Liver (tissue), 8 donors: ENCODE measurements at regions not wholly inside any gene's neighbourhood (a gene's known extent, or its start where the extent isn't known, plus 50 kb on each side); places are given as distances from the start of the nearest gene placed in this dataset.

Experiments
- DNase-seq: peaks from one replicate; pipeline ENCODE4 v3.0.0-alpha.2; 2017; ENCODE audit warnings: low spot score
- H3K27ac ChIP-seq, 2 donors: one replicate each; pipeline ENCODE4 v1.7.0; 2013; ENCODE audit warnings: inconsistent platforms in 2 of 2, low read length in 2 of 2, control low read depth in 1 of 2, low read depth in 1 of 2, mild to moderate bottlenecking in 1 of 2
- H3K27me3 ChIP-seq, 4 donors: one replicate each; pipeline versions ENCODE4 v1.6.1 to v1.7.0; 2013; ENCODE audit warnings: low read length in 3 of 4, inconsistent platforms in 1 of 4, mild to moderate bottlenecking in 1 of 4, moderate library complexity in 1 of 4; ENCODE audit not compliant: control insufficient read depth in 4 of 4, insufficient read depth in 4 of 4
- H3K36me3 ChIP-seq, 4 donors: one replicate each; pipeline versions ENCODE4 v1.6.1 to v1.7.0; 2013; ENCODE audit warnings: low read length in 3 of 4, mild to moderate bottlenecking in 3 of 4, low read depth in 1 of 4, moderate library complexity in 1 of 4; ENCODE audit not compliant: control insufficient read depth in 4 of 4, insufficient read depth in 3 of 4
- H3K4me1 ChIP-seq, 4 donors: one replicate each; pipeline versions ENCODE4 v1.6.1 to v1.7.0; 2013; ENCODE audit warnings: low read length in 3 of 4, mild to moderate bottlenecking in 3 of 4, moderate library complexity in 1 of 4; ENCODE audit not compliant: control insufficient read depth in 4 of 4, insufficient read depth in 4 of 4
- H3K4me3 ChIP-seq, 3 donors: one replicate each; pipeline versions ENCODE4 v1.6.1 to v1.7.0; 2013; ENCODE audit warnings: low read length in 3 of 3, control low read depth in 1 of 3, low read depth in 1 of 3, mild to moderate bottlenecking in 1 of 3
- H3K9ac ChIP-seq, 2 donors: one replicate each; pipeline ENCODE4 v1.7.0; 2013; ENCODE audit warnings: low read length in 2 of 2, mild to moderate bottlenecking in 2 of 2, moderate library complexity in 2 of 2, control low read depth in 1 of 2, low read depth in 1 of 2
- H3K9me3 ChIP-seq, 4 donors: one replicate each; pipeline versions ENCODE4 v1.6.1 to v1.7.0; 2013; ENCODE audit warnings: low read length in 3 of 4; ENCODE audit not compliant: control insufficient read depth in 4 of 4
- CTCF ChIP-seq: fragments of 150-350 bp; IDR thresholded peaks from 2 replicates; pipeline ENCODE4 v1.5.1; 2017; ENCODE audit warnings: improper control_type of control experiment, low read depth, low read length; ENCODE audit not compliant: missing input control
- EGR1 ChIP-seq, 2 donors: IDR thresholded peaks; 2 replicates each; pipeline ENCODE4 v1.6.1; 2016 to 2018; ENCODE audit warnings: antibody characterized with exemption in 2 of 2, low read depth in 2 of 2
- FOXA1 ChIP-seq: IDR thresholded peaks from 2 replicates; pipeline ENCODE4 v1.6.1; 2016; ENCODE audit warnings: antibody characterized with exemption
- FOXA2 ChIP-seq: IDR thresholded peaks from 2 replicates; pipeline ENCODE4 v1.6.1; 2016; ENCODE audit warnings: antibody characterized with exemption
- HNF4G ChIP-seq: IDR thresholded peaks from 2 replicates; pipeline ENCODE4 v1.6.1; 2016; ENCODE audit warnings: antibody characterized with exemption
- JUND ChIP-seq, 2 donors: IDR thresholded peaks; 2 replicates each; pipeline ENCODE4 v1.6.1; 2016; ENCODE audit warnings: antibody characterized with exemption in 2 of 2
- NR2F2 ChIP-seq: IDR thresholded peaks from 2 replicates; pipeline ENCODE4 v1.6.1; 2016; ENCODE audit warnings: antibody characterized with exemption
- RAD21 ChIP-seq, 2 donors: IDR thresholded peaks; 2 replicates each; pipeline ENCODE4 v1.6.1; 2016; ENCODE audit warnings: antibody characterized with exemption in 2 of 2, mild to moderate bottlenecking in 2 of 2
- RXRA ChIP-seq, 2 donors: IDR thresholded peaks; 2 replicates each; pipeline ENCODE4 v1.6.1; 2017 to 2018; ENCODE audit warnings: antibody characterized with exemption in 2 of 2, mild to moderate bottlenecking in 1 of 2
- TAF1 ChIP-seq: conservative IDR thresholded peaks from 2 replicates; pipeline ENCODE4 v1.6.1; 2016; ENCODE audit warnings: antibody characterized with exemption, mild to moderate bottlenecking
- YY1 ChIP-seq: IDR thresholded peaks from 2 replicates; pipeline ENCODE4 v1.6.1; 2016; ENCODE audit warnings: antibody characterized with exemption, mild to moderate bottlenecking
- ZBTB33 ChIP-seq: IDR thresholded peaks from 2 replicates; pipeline ENCODE4 v1.6.1; 2016; ENCODE audit warnings: antibody characterized with exemption
- WGBS: extraction: QIAGEN DNeasy Blood & Tissue Kit; methylation state at CpG from one replicate; pipeline ENCODE4 v1.1.7; 2013; 5-methylcytosine and 5-hydroxymethylcytosine counted together
- TF ChIP-seq, protein P1 (sequence below): IDR thresholded peaks from 2 replicates; pipeline ENCODE4 v1.6.1; 2016; ENCODE audit warnings: antibody characterized with exemption
- donor health status: healthy.
- donor health status: healthy.
- donor health status: healthy.
- donor health status: healthy.
- donor health status: healthy.

- no peak for DNase-seq
- no peaks in the 10 kb centered on the region for H3K27me3 ChIP-seq
- H3K4me3 ChIP-seq: no peak overlapping the region
- H3K36me3 ChIP-seq: no peaks in the 10 kb centered on the region
- no peak overlapping the region for H3K9ac ChIP-seq
- TF ChIP-seq EGR1 (IDR thresholded peaks at IDR 0.05; ENCODE audit: low read depth in 2 of 2) (no peak), RXRA (IDR thresholded peaks at IDR 0.05) (no peak), NR2F2 (no peak), ZBTB33 (no peak), FOXA1 (no peak), JUND (IDR thresholded peaks at IDR 0.05) (no peak), YY1 (no peak), CTCF (no peak), HNF4G (no peak), TAF1 (no peak), FOXA2 (no peak), RAD21 (IDR thresholded peaks at IDR 0.05) (no peak)
- TF ChIP-seq, protein P1, sequence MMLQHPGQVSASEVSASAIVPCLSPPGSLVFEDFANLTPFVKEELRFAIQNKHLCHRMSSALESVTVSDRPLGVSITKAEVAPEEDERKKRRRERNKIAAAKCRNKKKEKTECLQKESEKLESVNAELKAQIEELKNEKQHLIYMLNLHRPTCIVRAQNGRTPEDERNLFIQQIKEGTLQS: no peak
- no peaks in the 10 kb centered on the region for H3K4me1 ChIP-seq
- no peaks in the 10 kb centered on the region for H3K9me3 ChIP-seq
- 96% methylated on average over 22 of the region's 22 CpGs for WGBS
- no peak overlapping the region for H3K27ac ChIP-seq
Measured at GRCh38 chr3:117026401-117026800, 316.8 kb downstream of the TUSC7 start.

DNA sequence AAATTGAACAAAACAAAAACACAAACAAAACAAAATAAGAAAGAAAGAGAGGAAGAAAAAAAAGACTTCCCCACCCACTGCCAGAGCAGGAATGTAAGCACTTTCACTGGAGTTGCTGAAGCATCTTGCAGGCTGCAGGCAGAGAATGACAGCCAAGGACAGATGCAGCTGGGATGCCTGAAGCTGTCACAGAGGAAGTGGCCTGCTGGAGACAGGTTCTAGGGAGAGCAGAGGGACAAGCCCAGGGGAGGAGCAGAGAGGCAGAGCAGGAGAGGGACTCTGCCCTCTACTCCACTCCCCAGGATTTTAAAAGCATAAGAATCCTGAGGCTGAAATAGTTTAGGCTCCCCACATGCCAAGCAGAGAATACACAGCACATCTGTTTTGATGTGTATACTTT, 326.2 kb downstream of the TUSC7 start:
- no peaks in the 10 kb centered on the region for H3K27me3 ChIP-seq
- H3K9me3 ChIP-seq: no peaks in the 10 kb centered on the region
- H3K9ac ChIP-seq: no peak overlapping the region
- DNase-seq: no peak
- H3K36me3 ChIP-seq: no peaks in the 10 kb centered on the region
- no peak overlapping the region for H3K27ac ChIP-seq
- no peaks in the 10 kb centered on the region for H3K4me1 ChIP-seq
- TF ChIP-seq NR2F2 (no peak), FOXA1 (no peak), HNF4G (no peak), CTCF (no peak)
- H3K4me3 ChIP-seq: no peak overlapping the region
